ENCODE measurements at regions not wholly inside any gene's neighbourhood (a gene's known extent, or its start where the extent isn't known, plus 50 kb on each side); places are given as distances from the start of the nearest gene placed in this dataset.

DNA sequence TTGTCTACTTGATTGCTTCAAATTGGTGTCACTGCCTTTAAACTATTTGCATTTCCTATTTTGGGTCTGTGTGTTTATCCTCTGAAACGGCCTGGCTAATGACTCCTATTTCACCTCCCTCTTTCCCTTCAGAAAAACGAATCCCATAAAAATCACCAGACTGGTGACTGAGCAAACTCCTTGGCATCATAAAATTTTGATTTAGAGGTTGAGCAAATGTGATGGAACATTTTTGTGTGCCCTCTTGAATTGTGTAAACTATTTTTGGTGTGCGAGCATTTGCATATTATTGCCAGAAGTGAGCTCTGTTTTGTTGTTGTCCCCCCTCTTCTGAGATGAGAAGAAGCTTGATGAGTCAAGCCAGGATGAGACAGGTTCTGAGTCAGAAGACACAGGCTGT lies 316.1 kb downstream of the AJAP1 start:
- POLR2A ChIA-PET, result no interaction called here
- CTCF ChIA-PET, result no interaction called here

DNA sequence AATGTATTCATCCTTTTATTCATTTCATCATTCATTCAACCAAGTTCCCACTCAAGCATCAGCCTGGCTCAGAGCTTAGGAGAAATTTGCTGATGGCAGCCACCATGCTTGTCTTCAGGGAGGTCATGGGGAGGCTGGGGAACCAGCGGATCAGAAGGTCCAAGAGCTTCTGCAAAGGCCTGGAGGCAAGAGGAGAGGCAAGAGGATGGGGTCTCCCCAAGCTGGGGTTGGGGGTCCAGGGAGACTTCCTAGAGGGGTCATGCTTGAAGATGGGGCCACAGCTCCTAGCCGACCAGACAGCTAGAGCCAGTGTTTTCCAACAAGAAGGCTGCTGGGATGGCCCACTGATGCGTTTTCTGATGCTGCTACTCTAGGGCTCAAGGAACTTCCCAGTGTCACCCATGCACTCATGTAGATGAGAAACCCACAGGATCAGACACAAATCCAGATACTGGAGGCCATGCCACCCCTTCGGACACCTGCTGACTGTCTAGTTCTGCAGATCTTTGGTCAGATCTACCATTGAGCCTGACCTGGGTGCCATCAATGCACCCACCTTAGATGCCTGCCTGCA lies 315.2 kb downstream of the AJAP1 start:
- ChIA-PET CTCF (no interaction called here), POLR2A (no interaction called here)

DNA sequence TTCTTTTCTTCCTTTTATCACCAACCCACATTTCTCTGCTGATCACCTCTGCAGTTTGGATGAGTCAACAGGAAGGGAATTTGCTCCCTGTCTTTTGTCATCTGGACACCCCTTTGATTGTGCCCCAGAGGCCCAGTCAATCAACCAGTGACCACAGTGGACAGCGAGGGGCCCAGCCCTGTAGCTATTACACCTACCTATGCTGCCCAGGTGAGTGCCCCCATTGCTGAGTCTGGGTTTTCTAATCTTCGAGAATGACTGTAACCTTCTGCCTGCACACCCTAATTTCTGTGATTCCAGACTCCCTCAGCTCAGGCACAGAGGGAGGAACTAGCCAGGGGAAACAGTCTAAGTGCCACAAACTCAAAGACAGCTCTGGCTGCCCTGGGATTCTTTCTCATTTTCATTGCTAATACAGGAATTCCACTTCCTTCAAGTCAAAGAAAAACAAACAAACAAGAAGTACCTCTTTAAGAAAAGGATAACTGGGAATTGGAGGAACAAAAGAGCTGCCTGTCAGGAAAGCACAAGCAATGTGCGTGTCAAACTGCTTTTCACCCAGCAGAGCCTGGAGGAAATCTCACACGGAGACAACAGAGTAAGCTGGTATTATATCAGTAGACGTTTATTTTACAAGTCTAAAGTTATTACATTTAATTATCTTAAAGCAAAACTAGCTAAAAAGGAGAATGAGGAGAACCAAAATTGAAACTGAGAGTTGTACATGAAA lies 311.1 kb downstream of the AJAP1 start:
- ChIA-PET CTCF (no interaction called here), POLR2A (no interaction called here)

DNA sequence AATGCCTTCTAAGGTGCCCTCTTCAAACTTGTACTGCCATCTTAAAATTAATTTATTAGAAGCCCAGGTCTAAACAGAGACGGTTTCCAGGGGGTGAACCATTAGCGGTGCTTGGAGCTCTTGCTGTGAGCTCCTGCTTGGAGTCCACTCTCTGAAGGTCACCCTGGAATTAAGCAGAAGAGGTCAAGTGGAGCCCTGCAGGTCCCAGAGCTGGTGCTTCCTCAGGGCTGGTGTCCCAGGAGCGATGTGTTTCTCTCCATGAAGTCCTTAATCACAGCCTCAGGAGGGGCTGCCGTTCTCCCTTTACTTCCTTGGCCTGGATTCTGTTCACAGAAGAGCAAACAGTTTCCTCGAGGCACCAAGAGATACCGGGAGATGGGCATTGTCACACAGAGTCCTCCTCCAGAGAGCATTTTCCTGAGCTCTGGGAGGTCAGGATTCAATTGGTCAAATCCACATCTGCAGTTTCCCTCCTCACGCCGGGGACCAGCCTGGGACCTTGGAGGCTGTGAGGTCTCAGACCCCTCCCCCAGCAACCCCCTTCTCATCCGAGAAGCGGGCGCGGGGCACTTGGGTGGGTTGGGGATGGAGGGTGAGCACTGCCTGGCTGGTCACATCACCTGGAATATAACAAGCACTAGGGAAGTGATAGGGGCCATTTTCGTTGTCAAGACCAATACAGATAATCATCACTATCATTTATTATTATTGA lies 310.4 kb downstream of the AJAP1 start:
- ChIA-PET CTCF (no interaction called here), POLR2A (no interaction called here)

DNA sequence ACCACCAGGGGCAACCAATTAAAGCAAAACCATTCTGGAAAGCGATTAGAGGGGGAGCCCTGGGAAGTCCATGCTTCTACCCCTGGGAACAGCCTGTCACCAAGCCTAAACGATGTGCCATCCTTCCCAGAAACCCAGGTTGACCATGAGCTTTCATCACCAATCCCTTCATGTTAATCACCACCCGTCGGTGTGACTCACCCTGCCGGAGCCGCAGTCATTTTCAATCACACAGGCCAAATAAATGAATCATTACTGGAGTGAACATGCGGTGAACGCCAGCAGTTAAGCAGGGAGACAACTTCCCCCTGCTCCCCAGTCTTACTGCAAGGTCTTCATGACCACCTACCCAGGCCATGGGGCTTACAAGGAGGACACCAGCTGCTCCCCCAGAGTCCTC lies 308.8 kb downstream of the AJAP1 start:
- POLR2A ChIA-PET, result no interaction called here
- CTCF ChIA-PET, result no interaction called here

DNA sequence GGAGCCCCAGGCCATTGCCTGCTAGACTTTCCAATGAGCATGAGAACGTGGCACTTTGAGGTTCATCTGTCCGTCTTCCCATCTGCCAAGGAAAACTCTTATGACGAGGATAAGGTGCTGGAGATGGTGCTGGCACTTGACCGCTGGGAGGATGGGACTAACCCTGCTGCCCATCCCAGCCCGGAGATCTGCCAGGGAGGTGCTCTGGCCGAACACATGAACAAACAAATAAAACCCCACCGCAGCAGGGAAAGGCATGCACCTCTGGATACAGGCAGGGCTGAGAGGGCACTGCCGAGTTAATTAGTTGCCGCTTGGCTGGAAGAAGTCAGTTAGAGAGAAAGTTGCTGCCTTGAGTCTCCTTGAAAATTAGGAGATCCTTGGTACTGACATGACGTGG lies 308.4 kb downstream of the AJAP1 start:
- POLR2A ChIA-PET, result no interaction called here
- CTCF ChIA-PET, result no interaction called here

DNA sequence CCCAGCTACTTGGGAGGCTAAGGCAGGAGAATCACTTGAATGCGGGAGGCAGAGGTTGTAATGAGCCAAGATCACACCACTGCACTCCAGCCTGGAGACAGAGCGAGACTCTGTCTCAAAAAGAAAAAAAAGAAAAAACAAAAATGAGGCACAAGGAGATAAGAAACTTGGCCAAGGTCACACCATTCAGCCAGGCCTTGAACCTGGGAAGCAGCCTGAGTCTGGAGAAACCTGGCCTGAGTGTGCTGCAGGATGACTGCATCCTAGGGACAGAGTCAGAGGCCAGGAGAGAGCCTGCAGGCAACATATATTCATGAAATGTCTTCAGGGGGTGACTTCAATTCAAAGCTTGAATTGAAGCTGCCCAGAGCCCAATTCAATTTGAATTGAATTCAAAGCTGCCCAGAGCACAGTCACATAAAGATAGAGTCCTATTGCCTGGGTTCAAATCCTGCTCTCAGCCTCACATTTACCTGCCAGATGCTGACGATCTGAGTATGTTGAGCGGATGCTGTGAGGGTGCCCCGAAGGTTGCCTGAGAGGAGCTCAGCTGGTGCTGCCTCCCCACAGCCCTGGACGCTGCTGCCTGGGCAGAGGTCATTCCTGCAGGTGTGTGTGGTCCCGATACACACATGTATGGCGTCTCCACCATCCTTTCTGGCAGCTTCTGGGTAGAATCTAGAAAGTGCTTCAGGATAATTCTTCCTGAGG lies 307.7 kb downstream of the AJAP1 start:
- POLR2A ChIA-PET, result no interaction called here
- CTCF ChIA-PET, result no interaction called here

DNA sequence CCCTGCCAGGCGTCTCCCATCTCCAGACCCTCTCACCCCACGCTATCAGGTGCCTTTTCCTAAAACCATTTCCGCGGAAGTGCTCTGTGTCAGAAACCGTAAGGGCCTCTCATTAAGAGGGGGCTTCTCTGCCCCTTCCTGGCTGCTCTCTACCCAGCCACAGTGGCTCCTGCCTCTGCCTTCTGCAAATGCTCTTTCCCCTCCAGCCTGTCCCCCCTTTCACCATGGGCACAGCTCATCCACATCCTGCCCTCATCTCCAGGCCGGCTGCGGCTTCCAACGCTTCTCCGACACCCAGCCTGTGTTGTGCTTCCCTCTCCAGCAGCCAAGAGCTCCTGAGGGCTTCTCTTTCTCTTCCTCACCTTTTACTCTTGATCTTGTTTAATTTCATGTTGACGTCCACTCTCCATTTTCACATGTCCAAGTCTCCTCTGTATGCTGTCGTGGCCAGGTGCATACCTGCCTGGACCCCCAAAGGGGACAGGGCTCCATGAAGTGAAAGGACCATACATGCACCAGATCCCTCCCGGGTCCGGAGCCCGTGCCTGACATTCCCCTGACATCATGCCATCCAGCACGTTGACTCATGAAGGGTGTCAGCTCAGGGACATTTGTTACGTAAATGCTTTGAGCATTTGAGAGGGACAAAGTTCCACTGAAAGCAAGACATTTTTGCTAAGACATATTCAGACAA lies 306.5 kb downstream of the AJAP1 start:
- ChIA-PET POLR2A (no interaction called here), CTCF (no interaction called here)

DNA sequence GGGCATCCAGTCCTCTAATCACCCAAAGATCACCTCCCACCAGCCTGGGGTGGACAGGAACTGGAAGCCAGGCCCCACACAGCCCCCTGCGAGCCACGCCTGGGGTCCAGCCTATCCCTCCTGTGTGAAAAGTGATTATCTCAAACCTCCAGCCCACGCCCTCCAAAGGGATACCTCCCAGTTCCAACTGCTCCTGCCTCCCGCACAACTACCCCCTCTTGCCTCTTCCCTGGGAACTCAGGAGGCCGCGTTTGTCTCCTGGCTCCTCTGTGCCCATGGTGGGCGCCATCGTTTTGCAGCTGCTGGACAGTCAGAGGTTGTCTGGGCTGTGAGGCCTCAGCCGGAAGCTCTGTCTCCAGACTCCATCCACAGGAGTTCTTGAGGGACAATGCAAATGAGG lies 305.9 kb downstream of the AJAP1 start:
- ChIA-PET POLR2A (no interaction called here), CTCF (no interaction called here)

DNA sequence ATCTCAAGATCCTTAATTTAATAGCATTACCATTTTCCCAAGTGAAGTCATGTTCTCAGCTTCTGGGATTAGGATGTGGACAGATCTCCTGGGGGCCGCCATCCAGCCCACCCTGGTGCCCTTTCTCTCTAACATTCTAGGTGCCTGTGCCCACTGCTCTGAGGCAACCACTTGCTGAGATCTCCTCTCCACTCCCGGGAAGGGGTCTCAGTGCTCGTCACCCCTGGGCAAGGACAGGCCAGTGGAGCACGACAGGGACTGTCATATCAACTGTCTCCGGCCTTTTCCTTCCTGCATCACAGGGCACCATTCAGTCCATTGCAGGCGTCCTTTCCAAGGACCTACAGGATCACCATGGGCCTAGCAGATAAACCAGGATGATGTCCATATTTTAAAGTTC lies 304.8 kb downstream of the AJAP1 start:
- ChIA-PET POLR2A (no interaction called here), CTCF (no interaction called here)

DNA sequence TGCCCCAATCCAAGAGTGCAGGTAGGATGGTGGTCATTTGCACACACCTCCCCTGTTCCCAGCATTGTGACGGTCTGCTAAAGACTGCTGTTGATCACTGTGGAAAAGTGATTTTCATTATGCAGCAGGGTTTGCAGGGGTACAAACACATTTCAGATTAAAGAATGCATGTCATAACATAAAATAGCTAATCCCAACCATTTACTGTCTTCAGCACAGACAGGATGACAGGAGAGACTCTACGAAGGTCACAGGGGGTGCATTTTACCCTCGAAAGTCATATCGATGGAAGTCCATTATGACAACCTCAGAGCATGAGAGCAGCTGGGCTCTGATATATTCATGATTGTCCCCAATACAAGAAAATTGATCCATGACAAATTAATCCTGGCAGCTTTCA lies 302.6 kb downstream of the AJAP1 start:
- ChIA-PET POLR2A (no interaction called here), CTCF (no interaction called here)

DNA sequence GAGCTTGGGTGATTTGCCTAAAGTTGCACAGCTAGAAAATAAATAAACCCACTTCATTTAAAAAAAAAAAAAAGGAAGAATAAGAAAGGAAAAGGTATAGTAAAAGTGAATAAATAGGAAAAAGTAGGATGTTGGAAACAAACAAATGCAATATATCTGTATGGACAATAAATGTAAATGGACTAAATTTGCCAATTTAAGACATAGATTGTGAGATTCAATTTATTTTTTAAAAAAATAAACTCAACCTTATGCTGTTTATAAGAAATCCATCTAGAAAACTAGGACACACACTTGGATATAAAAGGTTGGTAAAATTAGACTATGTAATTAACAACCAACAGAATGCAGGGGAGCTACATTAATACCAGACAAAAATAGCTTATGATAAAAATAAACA lies 300.0 kb downstream of the AJAP1 start:
- CTCF ChIA-PET, result no interaction called here
- POLR2A ChIA-PET, result no interaction called here

DNA sequence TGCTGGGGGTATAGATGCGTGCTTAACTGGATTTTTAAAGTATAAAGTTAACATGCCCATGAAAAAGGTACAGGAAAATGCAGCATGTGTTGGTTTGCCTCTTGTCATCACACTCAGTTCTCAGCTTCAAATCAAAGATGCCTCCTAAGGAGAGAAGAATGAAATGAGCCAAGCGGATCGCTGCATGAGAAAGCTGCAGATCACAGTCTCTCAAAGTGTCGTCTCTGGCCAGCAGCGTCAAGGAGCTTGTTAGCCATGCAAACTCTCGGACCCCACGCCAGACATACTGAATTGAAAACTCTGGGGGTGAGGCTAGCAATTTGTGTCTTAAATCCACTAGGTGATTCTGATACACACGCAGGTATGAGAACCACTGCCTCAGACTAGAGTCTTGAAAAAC lies 297.2 kb downstream of the AJAP1 start:
- ChIA-PET CTCF (no interaction called here), POLR2A (no interaction called here)

DNA sequence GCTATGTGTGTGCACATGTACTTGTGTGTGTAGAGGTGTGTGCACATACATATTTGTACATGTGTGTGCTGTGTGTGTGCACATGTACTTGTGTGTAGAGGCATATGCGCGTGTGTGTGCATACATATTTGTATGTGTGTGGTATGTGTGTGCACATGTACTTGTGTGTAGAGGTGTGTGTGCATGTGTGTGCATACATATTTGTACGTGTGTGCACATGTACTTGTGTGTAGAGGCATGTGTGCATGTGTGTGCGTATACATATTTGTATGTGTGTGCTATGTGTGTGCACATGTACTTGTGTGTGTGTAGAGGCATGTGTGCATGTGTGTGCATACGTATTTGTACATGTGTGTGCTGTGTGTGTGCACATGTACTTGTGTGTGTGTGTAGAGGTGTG lies 291.9 kb downstream of the AJAP1 start:
- ChIA-PET POLR2A (no interaction called here), CTCF (no interaction called here)

DNA sequence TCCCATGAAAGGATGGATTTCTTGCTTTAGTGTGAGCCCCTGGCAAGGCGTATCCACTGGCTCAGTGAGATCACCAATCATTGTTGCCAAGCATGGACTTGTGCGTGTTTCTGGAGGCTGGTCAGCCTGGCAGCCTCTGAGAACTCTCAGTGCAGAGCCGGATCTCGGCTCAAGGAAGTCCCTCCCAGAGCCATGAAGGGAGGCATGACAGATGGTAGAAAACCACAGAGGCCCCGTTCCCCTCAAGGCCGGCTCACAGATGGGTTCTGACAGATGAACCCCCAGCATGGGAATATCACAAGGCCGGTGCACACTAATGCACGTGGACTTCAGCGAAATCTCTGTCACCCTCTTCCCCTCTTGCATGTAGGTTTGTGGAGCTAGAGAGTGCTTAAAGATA lies 290.5 kb downstream of the AJAP1 start:
- CTCF ChIA-PET, result no interaction called here
- POLR2A ChIA-PET, result no interaction called here

DNA sequence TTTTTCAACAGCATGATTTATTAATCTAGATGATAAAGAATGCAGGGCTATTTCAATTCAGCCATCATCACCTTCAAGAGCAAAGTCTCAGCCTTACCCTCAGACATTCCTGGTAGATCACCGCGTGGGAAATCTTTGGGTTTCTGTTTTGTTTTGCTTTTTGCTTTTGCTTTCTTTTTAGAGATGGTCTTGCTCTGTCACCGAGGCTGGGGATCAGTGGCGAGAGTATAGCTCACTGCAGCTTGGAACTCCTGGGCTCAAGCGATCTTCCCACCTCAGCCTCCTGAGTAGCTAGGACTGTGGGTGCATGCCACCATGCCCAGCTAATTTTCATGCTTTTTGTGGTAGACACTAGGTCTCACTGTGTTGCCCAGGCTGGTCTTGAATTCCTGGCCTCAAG lies 289.7 kb downstream of the AJAP1 start:
- CTCF ChIA-PET, result no interaction called here
- POLR2A ChIA-PET, result no interaction called here

DNA sequence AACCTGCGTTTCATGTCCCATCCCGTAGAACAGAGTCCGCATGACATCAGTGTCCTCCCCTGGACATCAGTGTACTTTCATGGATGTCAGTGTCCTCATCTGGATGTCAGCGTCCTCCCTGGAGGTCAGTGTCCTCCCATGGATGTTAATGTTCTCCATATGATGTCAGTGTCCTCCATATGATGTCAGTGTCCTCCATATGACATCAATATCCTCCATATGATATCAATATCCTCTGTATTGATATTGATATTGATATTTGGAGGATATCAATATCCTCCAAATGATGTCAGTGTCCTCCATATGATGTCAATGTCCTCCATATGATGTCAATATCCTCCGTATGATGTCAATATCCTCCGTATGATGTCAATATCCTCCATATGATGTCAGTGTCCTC lies 284.9 kb downstream of the AJAP1 start:
- POLR2A ChIA-PET, result no interaction called here
- CTCF ChIA-PET, result no interaction called here

DNA sequence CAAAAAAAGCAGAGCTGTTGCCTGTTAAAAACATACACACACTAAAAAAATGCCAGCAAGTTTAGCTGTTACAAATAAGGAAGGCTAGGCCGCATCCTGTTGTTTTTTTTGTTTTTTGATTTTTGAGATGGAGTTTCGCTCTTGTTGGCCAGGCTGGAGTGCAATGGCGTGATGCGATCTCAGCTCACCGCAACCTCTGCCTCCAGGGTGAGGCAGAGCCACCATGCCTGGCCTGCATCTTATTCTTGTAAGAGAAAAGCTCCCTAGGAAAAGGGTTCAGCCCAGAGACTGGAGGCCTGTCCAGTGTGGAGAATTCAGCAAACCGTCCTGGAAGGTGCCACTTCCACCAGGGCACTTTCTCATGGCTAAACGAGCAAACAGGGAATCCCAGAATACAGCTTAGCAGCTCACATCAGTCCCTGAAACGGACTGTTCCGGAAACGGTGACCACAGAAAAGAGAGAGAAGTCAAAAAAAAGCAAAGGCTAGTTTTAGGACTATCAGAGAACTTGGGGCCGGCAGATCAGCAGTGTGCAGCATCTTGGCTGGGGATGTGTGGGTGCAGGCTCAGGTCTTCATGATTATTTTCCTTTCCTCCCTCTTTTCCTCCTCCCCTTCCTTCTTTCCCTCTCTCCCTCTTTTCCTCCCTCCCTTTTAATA lies 283.6 kb downstream of the AJAP1 start:
- ChIA-PET CTCF (no interaction called here), POLR2A (no interaction called here)

DNA sequence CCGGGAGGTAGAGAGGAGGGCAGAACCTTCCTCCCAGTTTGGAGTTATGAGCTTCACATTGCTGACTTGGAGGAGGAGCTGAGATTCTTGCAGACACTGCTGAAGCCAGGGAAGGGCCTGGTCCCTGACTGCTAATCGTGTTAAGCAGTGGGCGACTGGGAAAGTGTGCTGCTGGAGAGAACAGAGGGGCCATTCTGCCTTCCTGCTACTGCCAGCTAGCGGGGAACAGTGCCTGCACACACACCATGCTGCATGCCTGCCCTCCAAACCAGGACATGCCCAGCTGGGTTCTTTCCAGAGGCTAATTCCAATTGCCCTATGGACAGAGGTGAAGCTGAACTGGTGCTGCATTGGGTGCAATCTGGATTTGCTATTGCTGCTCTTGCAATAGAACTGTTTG lies 281.4 kb downstream of the AJAP1 start:
- CTCF ChIA-PET, result no interaction called here
- POLR2A ChIA-PET, result no interaction called here

DNA sequence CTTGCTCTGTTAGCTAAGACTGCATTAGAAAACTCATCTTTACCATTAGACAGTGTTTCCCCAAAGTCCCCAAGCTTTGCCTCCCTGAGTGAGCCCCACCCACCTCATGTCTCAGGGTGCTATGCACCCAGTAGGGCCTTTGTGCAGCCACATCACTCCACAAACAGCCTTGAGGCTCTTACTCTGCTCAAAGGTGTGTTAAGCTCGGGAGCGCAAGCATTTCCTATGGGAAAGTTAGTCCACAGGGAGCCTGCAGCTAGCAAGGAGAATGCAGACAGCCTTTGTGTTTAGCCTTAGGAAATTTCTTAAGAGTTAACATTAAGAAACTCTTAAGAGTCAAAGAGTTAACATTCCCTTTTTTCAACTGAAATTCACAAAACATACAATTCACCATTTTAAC lies 278.8 kb downstream of the AJAP1 start:
- CTCF ChIA-PET, result no interaction called here

More for the DNA sequence above, 278.8 kb downstream of the AJAP1 start:
- POLR2A ChIA-PET, result no interaction called here

All from activated CD8-positive, alpha-beta memory T cell treated with anti-CD3 and anti-CD28 coated beads for 36 hours (primary cell).